ENCODE measurements at regions not wholly inside any gene's neighbourhood (a gene's known extent, or its start where the extent isn't known, plus 50 kb on each side); places are given as distances from the start of the nearest gene placed in this dataset.

DNA sequence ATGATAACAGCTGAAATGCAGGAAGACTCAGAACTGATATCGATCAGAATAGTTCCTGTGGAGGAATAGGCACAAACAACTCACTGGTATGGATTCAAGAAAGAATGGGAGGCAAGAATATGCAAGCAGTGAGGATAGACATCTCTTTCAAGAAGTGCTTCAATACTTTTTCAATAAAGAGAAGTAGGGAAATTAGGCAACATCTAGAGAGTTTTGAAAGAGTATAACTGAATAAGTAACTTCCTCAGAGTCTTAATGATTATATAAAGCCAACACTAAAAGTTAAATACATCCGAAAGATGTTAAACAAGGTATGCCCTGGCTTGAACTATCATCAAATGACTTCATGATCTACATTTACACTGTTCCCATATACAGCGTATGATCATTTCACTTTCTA, 1443.0 kb downstream of the PCDH7 start:
- Histone ChIP-seq H3K27ac (ENCODE audit: low read length) (no peak overlapping the region), H3K36me3 (ENCODE audit: control insufficient read depth, insufficient read depth, low read length) (no peaks in the 10 kb centered on the region), H3K4me1 (ENCODE audit: control insufficient read depth, insufficient read depth, low read length) (no peaks in the 10 kb centered on the region), H3K4me3 (ENCODE audit: low read length) (no peak overlapping the region), H3K27me3 (ENCODE audit: control insufficient read depth, insufficient read depth, low read length) (no peaks in the 10 kb centered on the region), H3K9me3 (ENCODE audit: control insufficient read depth, insufficient read depth, low read length) (no peaks in the 10 kb centered on the region)
- H3K27me3 Mint-ChIP-seq (ENCODE audit: low read depth in 2 of 2): no peaks in the 10 kb centered on the region
- intact Hi-C loops (cut with micrococcal nuclease): no loop called here
- DNase-seq (no peak), ATAC-seq (no peak)
- no peak overlapping the region for H3K4me3 Mint-ChIP-seq
- WGBS (ENCODE audit: insufficient coverage): 64% methylated on average over 2 of the region's 3 CpGs
- TF ChIP-seq CTCF (IDR thresholded peaks at IDR 0.05): no peak
- peaks cover 9 to 21% of the 10 kb centered on the region in 2 donors for H3K9me3 Mint-ChIP-seq
- H3K4me1 Mint-ChIP-seq: no peaks in the 10 kb centered on the region
- H3K36me3 Mint-ChIP-seq: no peaks in the 10 kb centered on the region
- H3K27ac Mint-ChIP-seq: no peak overlapping the region

- H3K9me3 Mint-ChIP-seq: peaks cover 20 to 35% of the 10 kb centered on the region in 2 donors
- no peak for DNase-seq
- H3K27me3 Mint-ChIP-seq (ENCODE audit: low read depth in 2 of 2): no peaks in the 10 kb centered on the region
- Histone ChIP-seq H3K27ac (ENCODE audit: low read length) (no peak overlapping the region), H3K9me3 (ENCODE audit: control insufficient read depth, insufficient read depth, low read length) (no peaks in the 10 kb centered on the region), H3K36me3 (ENCODE audit: control insufficient read depth, insufficient read depth, low read length) (no peaks in the 10 kb centered on the region), H3K4me3 (ENCODE audit: low read length) (no peak overlapping the region), H3K27me3 (ENCODE audit: control insufficient read depth, insufficient read depth, low read length) (no peaks in the 10 kb centered on the region), H3K4me1 (ENCODE audit: control insufficient read depth, insufficient read depth, low read length) (no peaks in the 10 kb centered on the region)
- no peaks in the 10 kb centered on the region for H3K4me1 Mint-ChIP-seq
- 94% methylated on average over 3 of the region's 3 CpGs for WGBS (ENCODE audit: insufficient coverage)
- intact Hi-C loops (cut with micrococcal nuclease): no loop called here
- no peak for ATAC-seq
- no peak overlapping the region for H3K4me3 Mint-ChIP-seq
- H3K27ac Mint-ChIP-seq: no peak overlapping the region
- TF ChIP-seq CTCF (IDR thresholded peaks at IDR 0.05): no peak
- H3K36me3 Mint-ChIP-seq: no peaks in the 10 kb centered on the region
Measured at GRCh38 chr4:32169841-32170240, 1449.7 kb downstream of the PCDH7 start.

DNA sequence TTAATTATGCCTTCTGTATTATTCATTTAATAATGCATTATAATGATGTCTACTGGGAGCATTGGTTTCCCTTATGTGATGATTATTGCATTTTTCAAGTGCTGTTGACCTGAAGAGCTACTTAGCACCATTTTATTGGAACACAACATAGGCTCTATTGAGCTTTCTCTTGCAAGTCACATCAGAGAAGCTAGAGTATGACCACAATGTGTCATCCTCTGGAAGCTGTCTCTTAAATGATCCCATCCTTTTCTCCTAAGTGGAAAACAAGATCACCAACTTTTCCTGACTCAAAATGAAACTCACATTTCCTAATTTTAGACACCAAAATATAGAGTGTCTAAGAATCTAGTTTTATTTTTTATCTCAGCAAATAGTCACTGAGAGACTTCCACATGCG, 1451.9 kb downstream of the PCDH7 start:
- no peak overlapping the region for H3K27ac Mint-ChIP-seq
- no peaks in the 10 kb centered on the region for H3K36me3 Mint-ChIP-seq
- no peak overlapping the region for H3K4me3 Mint-ChIP-seq
- TF ChIP-seq CTCF (IDR thresholded peaks at IDR 0.05): no peak
- no peak overlapping the region for H3K4me3 ChIP-seq (ENCODE audit: low read length)
- no peaks in the 10 kb centered on the region for H3K4me1 ChIP-seq (ENCODE audit: control insufficient read depth, insufficient read depth, low read length)
- H3K36me3 ChIP-seq (ENCODE audit: control insufficient read depth, insufficient read depth, low read length): no peaks in the 10 kb centered on the region
- DNase-seq: no peak
- WGBS (ENCODE audit: insufficient coverage): no CpG with 5 or more reads among the region's 1 CpG
- no peak overlapping the region for H3K27ac ChIP-seq (ENCODE audit: low read length)
- no peaks in the 10 kb centered on the region for H3K4me1 Mint-ChIP-seq
- peaks cover 23 to 35% of the 10 kb centered on the region in 2 donors for H3K9me3 Mint-ChIP-seq
- no peak for ATAC-seq
- no peaks in the 10 kb centered on the region for H3K27me3 ChIP-seq (ENCODE audit: control insufficient read depth, insufficient read depth, low read length)
- intact Hi-C loops (cut with micrococcal nuclease): no loop called here
- no peaks in the 10 kb centered on the region for H3K27me3 Mint-ChIP-seq (ENCODE audit: low read depth in 2 of 2)
- H3K9me3 ChIP-seq (ENCODE audit: control insufficient read depth, insufficient read depth, low read length): peaks cover 7% of the 10 kb centered on the region

DNA sequence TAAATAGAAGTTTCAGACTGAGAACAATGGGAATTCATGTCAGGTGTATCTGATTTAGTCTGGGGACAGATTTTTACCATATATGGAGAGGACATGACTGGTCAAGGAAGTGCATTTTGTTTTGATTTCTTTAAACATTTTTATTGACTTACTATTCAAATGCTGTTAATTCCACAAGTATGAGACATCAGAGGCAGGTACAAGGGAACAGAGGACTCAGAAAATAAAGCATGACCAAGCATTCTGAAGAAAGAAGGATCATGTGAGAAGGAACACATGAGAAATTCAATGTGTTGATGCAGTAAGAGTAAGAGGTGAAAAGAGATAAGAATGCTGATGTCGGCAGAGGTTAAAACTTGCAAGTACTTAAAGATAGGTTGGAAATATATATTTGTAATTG, 1452.6 kb downstream of the PCDH7 start:
- no peak overlapping the region for H3K4me3 Mint-ChIP-seq
- Histone ChIP-seq H3K27ac (ENCODE audit: low read length) (no peak overlapping the region), H3K4me3 (ENCODE audit: low read length) (no peak overlapping the region), H3K27me3 (ENCODE audit: control insufficient read depth, insufficient read depth, low read length) (no peaks in the 10 kb centered on the region), H3K36me3 (ENCODE audit: control insufficient read depth, insufficient read depth, low read length) (no peaks in the 10 kb centered on the region), H3K9me3 (ENCODE audit: control insufficient read depth, insufficient read depth, low read length) (peaks cover 8% of the 10 kb centered on the region), H3K4me1 (ENCODE audit: control insufficient read depth, insufficient read depth, low read length) (no peaks in the 10 kb centered on the region)
- ATAC-seq: no peak
- peaks cover 22 to 32% of the 10 kb centered on the region in 2 donors for H3K9me3 Mint-ChIP-seq
- DNase-seq: no peak
- no peak for TF ChIP-seq CTCF (IDR thresholded peaks at IDR 0.05)
- no peaks in the 10 kb centered on the region for H3K4me1 Mint-ChIP-seq
- H3K36me3 Mint-ChIP-seq: no peaks in the 10 kb centered on the region
- H3K27me3 Mint-ChIP-seq (ENCODE audit: low read depth in 2 of 2): no peaks in the 10 kb centered on the region
- intact Hi-C loops (cut with micrococcal nuclease): no loop called here
- no peak overlapping the region for H3K27ac Mint-ChIP-seq
- 50% methylated on average over 1 of the region's 1 CpG for WGBS (ENCODE audit: insufficient coverage)

All from natural killer cell (primary cell).